ENCODE measurements at regions not wholly inside any gene's neighbourhood (a gene's known extent, or its start where the extent isn't known, plus 50 kb on each side); places are given as distances from the start of the nearest gene placed in this dataset.

DNA sequence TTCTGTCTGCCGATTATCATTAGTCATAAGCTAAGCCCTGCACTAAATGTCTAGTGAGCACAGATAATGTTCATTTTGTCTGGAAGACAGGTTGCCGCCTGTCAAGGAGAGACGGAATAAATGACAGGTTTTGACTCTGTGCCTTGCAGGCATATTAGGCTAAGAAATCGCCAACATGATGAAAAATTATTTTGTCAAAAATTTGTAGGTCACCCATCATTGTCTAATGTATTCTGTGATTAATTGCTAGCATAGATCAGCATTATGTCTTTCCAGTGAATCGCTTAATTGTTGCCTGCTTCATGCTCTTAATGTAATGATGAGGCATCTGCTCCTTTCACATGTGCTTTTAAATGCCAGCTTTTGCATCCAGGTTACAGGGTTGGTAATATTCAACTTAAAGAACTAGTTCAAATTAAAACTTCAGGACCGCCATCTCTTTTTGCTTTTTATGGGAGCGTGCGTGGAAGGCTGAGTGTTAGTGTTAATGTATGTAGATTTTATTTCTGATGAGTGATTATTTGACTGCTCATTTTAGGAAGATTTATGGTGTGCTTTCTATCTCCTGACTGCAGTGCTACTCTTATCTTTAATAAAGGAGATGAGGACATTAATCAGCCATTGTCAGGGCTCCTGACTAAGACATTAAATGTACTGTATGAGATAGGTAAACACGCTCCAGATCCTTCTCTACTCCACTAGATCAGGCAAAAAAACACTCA, 120.8 kb upstream of the MEIS2 start:
- Histone ChIP-seq H4K91ac (ENCODE audit: insufficient read length, low read depth, low read length) (no peak overlapping the region), H2AK5ac (ENCODE audit: insufficient read length, low read length) (no peak overlapping the region), H2BK20ac (ENCODE audit: low read depth, low read length, poor library complexity, severe bottlenecking) (no peak overlapping the region), H3K14ac (ENCODE audit: insufficient read depth, low read length) (no peak overlapping the region), H2BK120ac (ENCODE audit: low read depth, low read length, poor library complexity, severe bottlenecking) (no peak overlapping the region), H3K18ac (ENCODE audit: insufficient read length, low read depth, low read length) (no peak overlapping the region), H3K9ac (ENCODE audit: extremely low read depth, insufficient read length, low read length) (no peak overlapping the region), H3K9me3 (ENCODE audit: control insufficient read depth, low read depth, low read length) (no peaks in the 10 kb centered on the region), H4K8ac (replicated peaks; ENCODE audit: insufficient read length, low read depth, low read length) (no peak overlapping the region), H2BK5ac (ENCODE audit: insufficient read length, low read length) (no peak overlapping the region), H4K5ac (ENCODE audit: insufficient read length, low read depth, low read length) (no peak overlapping the region), H2BK12ac (ENCODE audit: insufficient read length, low read depth, low read length) (no peak overlapping the region), H3K4me1 (ENCODE audit: insufficient read depth, low read length) (no peaks in the 10 kb centered on the region), H3K79me1 (ENCODE audit: insufficient read depth, low read depth, low read length, poor library complexity, severe bottlenecking) (no peaks in the 10 kb centered on the region), H3K79me2 (ENCODE audit: insufficient read depth, low read length) (no peaks in the 10 kb centered on the region), H3K56ac (ENCODE audit: insufficient read length, low read depth, low read length) (no peak overlapping the region), H3K4me2 (ENCODE audit: insufficient read depth, insufficient read length, low read length) (no peak overlapping the region), H3K27me3 (ENCODE audit: insufficient read depth, low read length) (no peaks in the 10 kb centered on the region), H3K4ac (ENCODE audit: low read depth, low read length) (no peak overlapping the region), H3K23me2 (ENCODE audit: insufficient read length, low read depth, low read length, poor library complexity, severe bottlenecking) (no peaks in the 10 kb centered on the region), H3T11ph (ENCODE audit: low read length) (no peak overlapping the region), H2BK15ac (ENCODE audit: low read depth, low read length) (no peak overlapping the region), H3K27ac (ENCODE audit: insufficient read length, low read depth, low read length) (no peak overlapping the region), H2AFZ (ENCODE audit: low read length) (no peak overlapping the region), H4K20me1 (ENCODE audit: control insufficient read depth, insufficient read depth, insufficient read length) (no peaks in the 10 kb centered on the region), H3K23ac (ENCODE audit: insufficient read length, low read depth, low read length) (no peak overlapping the region)
- Mint-ChIP-seq H3K27ac (no peak overlapping the region), H3K9me3 (no peaks in the 10 kb centered on the region), H3K4me3 (no peak overlapping the region), H3K4me1 (no peaks in the 10 kb centered on the region), H3K27me3 (ENCODE audit: low read depth) (peaks cover 3% of the 10 kb centered on the region; the same call in 1 of the 2 replicates), H3K36me3 (ENCODE audit: insufficient read depth in 1 of 3, low read depth in 3 of 3) (no peaks in the 10 kb centered on the region)
- WGBS (ENCODE audit: extremely low coverage, insufficient read length, low lambda C conversion rate), result no CpG with 5 or more reads among the region's 9 CpGs
- DNase-seq, result no peak
- TF ChIP-seq CTCF (conservative IDR thresholded peaks at IDR 0.05), result no peak
